NCI-H1436 (cell line): ENCODE measurements at regions not wholly inside any gene's neighbourhood (a gene's known extent, or its start where the extent isn't known, plus 50 kb on each side); places are given as distances from the start of the nearest gene placed in this dataset.

Experiments
- DNase-seq: peaks from one replicate; lab custom pipeline; 2025; lab: John Stamatoyannopoulos, UW

DNA sequence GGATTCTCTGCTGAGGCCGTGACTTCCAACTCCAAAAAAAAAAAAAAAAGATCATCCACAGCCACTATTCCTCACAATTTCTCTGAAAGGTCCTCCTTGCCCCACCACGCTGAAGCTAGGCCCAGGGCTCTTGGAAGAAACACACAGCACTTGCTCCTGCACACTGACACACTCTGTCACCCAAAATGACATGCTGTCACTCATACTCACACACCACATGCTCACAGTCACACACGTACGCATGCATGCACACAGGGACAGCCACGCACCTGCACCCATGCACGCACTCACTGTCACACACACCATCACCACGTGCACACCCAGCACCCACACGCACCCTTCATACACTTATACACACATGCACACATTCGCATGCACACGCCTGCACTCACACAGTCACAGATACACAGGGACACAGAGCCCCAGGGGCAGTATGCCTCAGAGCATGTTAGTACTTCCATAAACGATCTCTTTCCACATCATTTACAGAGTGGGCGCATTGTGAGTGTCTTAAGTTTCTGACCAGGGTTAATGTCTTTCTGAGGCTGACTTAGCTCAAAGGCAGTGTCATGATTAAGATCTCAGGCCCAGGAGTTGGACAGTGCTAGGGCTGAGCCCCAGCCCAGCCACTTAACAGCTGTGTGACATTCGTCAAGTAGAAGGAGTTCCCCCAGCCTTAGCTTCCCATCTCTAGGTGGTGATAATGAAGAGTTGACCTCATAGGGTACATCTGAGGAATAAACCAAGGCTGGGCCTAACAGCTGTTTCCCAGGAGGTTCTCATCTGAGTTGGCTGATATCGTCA lies 93.4 kb downstream of the GLI2 start:
- DNase-seq, result no peak

DNA sequence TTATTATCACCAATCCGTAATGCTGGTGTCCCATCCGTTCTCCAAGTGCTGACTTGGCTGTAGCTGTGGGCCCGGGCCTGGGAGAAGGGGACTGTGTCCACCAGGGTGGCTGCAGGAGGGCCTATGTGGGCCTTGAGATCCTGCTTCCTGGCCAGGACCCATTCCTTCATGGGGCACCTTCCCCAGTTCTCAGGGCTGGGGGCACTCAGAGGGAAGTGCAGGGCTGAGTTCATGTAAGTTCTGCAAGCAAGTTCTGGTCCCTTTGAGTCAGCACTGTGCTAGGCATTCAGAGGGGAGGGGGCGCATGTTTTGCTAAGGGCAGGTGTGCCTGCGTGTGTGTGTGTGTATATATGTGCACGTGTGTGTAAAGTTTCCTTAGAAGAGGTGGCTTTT lies 94.0 kb downstream of the GLI2 start:
- DNase-seq, result no peak

DNA sequence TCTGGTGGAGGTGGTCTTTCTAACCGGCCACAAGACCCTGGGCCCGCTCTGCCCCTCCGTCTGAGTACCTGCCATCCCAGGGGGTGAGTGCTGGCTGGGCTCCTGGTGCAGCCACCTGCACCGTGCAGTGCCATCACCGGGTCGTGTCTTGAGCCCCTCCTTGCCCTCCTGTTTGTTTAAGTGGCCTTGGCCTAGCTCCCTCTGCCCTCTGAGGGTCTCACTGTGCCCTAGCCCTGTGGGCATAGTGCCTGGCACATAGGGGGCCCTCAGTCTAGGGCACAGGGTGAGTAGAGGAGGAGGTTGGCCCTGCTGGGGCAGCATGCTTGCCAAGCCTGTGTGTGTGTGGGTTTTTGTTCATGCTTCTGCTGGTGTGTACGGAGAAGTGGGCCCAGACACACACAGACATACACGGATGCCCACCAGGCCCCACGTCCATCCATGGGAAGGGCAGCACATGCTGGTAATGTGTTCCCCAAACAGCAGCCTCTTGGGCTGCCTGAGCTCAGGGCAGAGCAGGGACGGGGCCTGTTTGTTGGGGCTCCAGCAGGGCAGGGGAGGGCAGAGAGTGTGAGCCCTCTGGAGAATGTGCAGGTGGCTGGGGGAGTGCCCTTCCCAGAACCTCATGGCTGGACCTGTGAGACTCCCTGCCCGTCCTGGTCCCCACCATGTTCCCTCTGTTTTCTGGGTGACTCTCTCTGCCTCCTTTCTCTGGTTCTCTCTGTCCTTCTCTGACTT lies 94.6 kb downstream of the GLI2 start:
- no peak for DNase-seq

DNA sequence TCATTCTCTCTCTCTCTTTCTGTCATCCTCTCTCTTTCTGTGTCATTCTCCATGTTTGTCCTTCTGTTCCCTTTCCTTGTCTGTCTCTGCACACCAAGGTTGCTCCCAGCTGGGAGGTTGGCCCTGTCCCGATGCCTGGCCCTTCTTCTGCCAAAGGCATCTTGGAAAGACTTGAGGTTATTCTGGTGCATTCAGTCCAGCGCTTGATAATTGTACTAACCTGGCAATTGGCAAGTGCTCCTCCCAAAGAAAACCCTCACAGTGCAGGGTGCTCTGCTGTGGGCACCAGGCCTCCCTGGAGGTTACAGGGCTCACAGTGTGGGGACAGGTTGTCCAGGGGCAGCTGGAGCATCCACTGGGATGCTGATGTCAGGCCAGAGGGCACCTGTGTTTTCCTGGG lies 95.4 kb downstream of the GLI2 start:
- DNase-seq, result no peak

- DNase-seq, result no peak
These were observed 96.2 kb downstream of the GLI2 start for GRCh38 chr2:120831891-120832290.

- DNase-seq, result no peak
These were observed 96.8 kb downstream of the GLI2 start for GRCh38 chr2:120832296-120833070.

GRCh38 chr2:120833127-120833675 lies 97.5 kb downstream of the GLI2 start:
- no peak for DNase-seq

DNA sequence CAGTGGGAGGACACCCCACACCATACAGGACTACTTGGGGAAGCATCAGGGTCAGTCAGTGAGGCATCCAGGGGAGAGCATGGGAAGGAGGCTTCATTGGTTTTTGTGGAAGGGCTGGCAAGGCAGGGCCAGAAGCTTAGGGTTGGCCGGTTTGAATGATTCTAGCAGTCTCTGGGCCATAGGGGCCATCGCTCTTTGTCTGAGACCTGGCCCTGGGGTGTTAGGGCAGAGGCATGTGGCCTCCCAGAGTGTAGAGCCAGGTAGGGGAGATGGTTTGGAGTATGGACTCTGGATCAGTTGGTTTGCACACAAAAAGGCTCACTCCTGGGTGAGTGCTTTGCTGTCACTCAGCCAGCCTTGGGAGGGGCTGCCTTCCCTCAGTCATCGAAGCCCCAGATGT lies 98.5 kb downstream of the GLI2 start:
- no peak for DNase-seq

GRCh38 chr2:120836281-120836680 lies 100.6 kb downstream of the GLI2 start:
- no peak for DNase-seq

GRCh38 chr2:120840795-120841487 lies 105.3 kb downstream of the GLI2 start:
- DNase-seq, result no peak

- no peak for DNase-seq
These were observed 107.1 kb downstream of the GLI2 start for GRCh38 chr2:120842456-120843439.

DNA sequence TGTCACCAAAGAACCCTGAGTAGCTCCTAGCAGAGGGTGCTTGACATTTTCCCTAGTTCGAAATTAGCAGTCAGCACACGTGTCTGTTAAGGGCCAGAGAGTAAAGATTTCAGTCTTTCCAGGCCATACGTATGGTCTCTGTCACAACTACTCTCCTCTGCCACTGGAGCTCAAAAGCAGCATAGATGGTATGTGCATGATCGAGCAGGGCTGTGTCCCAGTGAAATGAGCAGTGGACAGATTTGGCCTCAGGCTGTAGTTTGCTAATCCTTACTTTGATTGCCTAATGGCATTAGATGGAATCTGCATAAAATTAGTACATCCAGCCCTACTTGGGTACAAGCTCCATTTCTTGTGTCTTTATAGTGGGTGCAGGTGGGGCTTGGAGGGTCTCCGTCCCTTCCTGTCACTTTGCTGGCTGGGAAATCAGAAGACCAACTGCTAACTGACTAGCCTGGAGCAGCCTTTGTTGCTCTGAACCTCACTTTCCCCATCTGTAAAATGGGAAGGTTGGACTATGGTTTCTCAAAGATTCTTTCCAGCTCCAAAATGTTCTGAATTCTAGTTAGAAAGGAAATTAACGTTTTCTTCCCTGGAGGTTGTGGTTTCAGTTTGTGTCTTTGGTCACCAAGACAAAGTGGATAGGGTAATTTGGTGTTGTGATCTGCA lies 108.5 kb downstream of the GLI2 start:
- DNase-seq, result no peak

- no peak for DNase-seq
These were observed 109.6 kb downstream of the GLI2 start for GRCh38 chr2:120845277-120845676.

- no peak for DNase-seq
These were observed 110.9 kb downstream of the GLI2 start for GRCh38 chr2:120846406-120847095.

- no peak for DNase-seq
These were observed 112.1 kb downstream of the GLI2 start for GRCh38 chr2:120847700-120848321.

- no peak for DNase-seq
These were observed 113.6 kb downstream of the GLI2 start for GRCh38 chr2:120849278-120849677.

DNA sequence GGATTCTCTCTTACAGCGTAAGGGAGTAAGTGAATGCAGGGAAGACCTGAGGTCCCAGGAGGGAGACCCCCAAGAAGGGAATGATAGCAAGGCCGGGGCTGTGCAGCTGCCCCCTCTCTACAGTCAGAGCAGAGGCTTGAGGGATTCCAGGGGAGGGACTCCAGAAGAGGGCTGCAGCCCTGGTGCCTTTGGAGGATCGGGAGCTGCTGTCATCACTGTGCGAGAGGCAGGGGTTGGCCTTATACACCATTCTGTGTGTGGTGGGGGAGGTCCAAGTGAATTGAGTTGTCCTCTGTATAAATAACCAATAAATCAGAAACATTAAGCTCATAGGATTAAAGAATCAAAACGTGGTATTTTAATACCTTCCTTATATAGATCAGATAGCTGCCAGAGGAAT lies 114.9 kb downstream of the GLI2 start:
- DNase-seq, result no peak

DNA sequence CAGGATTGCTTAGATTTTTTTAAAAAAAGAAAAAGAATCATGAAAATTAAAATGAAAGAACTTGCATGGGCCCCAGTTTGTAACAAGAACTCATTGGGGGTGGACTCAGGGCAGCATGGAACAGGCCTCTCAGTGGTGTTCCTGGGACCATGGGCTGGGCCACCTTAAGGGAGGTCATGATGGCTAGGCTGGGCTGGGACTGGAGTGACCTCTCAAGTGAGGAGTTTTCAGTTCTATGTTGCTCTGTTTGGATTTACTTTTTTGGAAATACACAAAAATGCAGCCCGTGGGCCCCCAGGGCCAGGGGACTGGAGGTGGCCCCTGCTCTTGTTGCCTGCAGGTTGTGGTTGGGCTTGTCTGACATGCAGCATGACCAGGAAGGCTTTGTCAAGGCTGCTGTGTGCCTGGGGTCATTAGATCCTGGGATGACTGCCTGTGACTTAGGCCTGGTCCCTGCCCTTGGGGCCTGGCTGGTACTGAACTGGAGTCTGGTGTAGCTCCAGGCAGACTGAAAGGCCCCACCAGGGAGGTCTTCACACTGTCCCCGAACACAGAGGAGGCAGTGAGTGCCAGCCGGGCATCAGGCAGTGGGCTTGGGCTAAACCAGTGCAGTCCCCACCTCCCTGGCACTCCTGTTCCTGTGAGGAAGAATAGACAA lies 115.6 kb downstream of the GLI2 start:
- DNase-seq, result no peak
